Gastroesophageal sphincter (tissue), 4 donors: ENCODE measurements at regions not wholly inside any gene's neighbourhood (a gene's known extent, or its start where the extent isn't known, plus 50 kb on each side); places are given as distances from the start of the nearest gene placed in this dataset.

Experiments
- ATAC-seq: fragments of 150-250 bp; one replicate; pipeline ENCODE4 v1.9.1; 2016; ENCODE audit warnings: mild to moderate bottlenecking, moderate library complexity
- H3K27ac ChIP-seq, 4 donors: fragments of 200-600 bp; sonication (generic) in 3 of 4; 1 replicate in 3 of 4; 2 replicates in 1 of 4; pipeline ENCODE4 v1.5.1; 2016 to 2019
- H3K27me3 ChIP-seq: fragments of 200-600 bp; sonication (generic); one replicate; pipeline ENCODE4 v1.5.1; 2019
- H3K36me3 ChIP-seq, 2 donors: fragments of 200-600 bp; sonication (generic); one replicate each; pipeline ENCODE4 v1.5.1; 2019; ENCODE audit warnings: control low read depth in 1 of 2
- H3K4me1 ChIP-seq, 3 donors: fragments of 200-600 bp; sonication (generic); 1 replicate in 2 of 3; 2 replicates in 1 of 3; pipeline ENCODE4 v1.5.1; 2016 to 2019; ENCODE audit warnings: control low read depth in 2 of 3
- H3K4me3 ChIP-seq, 2 donors: fragments of 200-600 bp; sonication (generic); one replicate each; pipeline ENCODE4 v1.5.1; 2019; ENCODE audit warnings: mild to moderate bottlenecking in 1 of 2, moderate library complexity in 1 of 2
- H3K9me3 ChIP-seq, 3 donors: fragments of 200-600 bp; sonication (generic); one replicate each; pipeline ENCODE4 v1.5.1; 2017 to 2019; ENCODE audit warnings: control low read depth in 2 of 3
- EP300 ChIP-seq: sonication (generic); formaldehyde crosslinking; IDR thresholded peaks from one replicate; pipeline ENCODE4 v1.6.1; 2017; ENCODE audit warnings: antibody characterized with exemption, mild to moderate bottlenecking
- POLR2A ChIP-seq, 2 donors: fragments of 450-650 bp; IDR thresholded peaks; one replicate each; pipeline ENCODE4 v1.6.1; 2017; ENCODE audit warnings: antibody characterized with exemption in 2 of 2, mild to moderate bottlenecking in 2 of 2, moderate library complexity in 1 of 2
- POLR2AphosphoS5 ChIP-seq: sonication (generic); formaldehyde crosslinking; IDR thresholded peaks from one replicate; pipeline ENCODE4 v1.6.1; 2017; ENCODE audit warnings: antibody characterized with exemption
- WGBS, 2 donors: methylation state at CpG; one replicate each; pipeline ENCODE4 v1.1.5; 2018; ENCODE audit warnings: low coverage in 1 of 2; 5-methylcytosine and 5-hydroxymethylcytosine counted together
- TF ChIP-seq, protein P1 (sequence below), 4 experiments: fragments of 200-600 bp in 2 of 4; fragments of 450-650 bp in 2 of 4; sonication (generic) in 1 of 4; IDR thresholded peaks; one replicate each; pipeline ENCODE4 v1.5.1; 2017 to 2019; ENCODE audit warnings: antibody characterized with exemption in 4 of 4, mild to moderate bottlenecking in 2 of 4, moderate library complexity in 2 of 4

DNA sequence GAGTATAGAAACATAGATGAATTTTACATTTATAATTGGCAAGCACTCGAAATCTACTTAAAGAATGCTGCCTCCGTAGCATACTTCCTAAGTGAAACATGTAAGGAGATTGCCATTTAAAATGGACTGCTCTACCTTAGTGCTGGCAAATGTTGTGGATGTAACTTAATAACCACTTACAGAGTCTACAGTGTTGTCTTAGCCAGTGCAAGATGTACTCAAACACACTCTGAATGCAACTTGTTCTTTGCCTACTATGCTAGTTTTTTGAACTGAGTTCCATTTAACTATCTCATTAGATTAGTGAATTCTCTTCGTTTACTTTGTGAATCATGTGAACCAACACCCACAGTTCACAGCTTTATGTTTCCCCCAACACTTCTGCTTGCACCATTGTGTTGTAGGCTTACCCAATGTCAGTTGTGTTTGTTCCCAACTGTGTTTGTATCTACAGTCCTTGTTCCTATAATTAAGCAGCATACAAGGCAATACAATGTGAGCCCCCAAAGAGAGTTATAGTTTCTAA is 345.5 kb upstream of the LYPLAL1 start:
- H3K27ac ChIP-seq, result no peak overlapping the region
- no peaks in the 10 kb centered on the region for H3K36me3 ChIP-seq
- no peak for ATAC-seq
- H3K27me3 ChIP-seq, result no peaks in the 10 kb centered on the region
- H3K4me1 ChIP-seq, result peaks cover 0 to 11% (median 0%) of the 10 kb centered on the region in 3 donors
- no peak for TF ChIP-seq POLR2A (IDR thresholded peaks at IDR 0.05)
- TF ChIP-seq EP300, result no peak
- TF ChIP-seq POLR2AphosphoS5, result no peak
- TF ChIP-seq, protein P1, sequence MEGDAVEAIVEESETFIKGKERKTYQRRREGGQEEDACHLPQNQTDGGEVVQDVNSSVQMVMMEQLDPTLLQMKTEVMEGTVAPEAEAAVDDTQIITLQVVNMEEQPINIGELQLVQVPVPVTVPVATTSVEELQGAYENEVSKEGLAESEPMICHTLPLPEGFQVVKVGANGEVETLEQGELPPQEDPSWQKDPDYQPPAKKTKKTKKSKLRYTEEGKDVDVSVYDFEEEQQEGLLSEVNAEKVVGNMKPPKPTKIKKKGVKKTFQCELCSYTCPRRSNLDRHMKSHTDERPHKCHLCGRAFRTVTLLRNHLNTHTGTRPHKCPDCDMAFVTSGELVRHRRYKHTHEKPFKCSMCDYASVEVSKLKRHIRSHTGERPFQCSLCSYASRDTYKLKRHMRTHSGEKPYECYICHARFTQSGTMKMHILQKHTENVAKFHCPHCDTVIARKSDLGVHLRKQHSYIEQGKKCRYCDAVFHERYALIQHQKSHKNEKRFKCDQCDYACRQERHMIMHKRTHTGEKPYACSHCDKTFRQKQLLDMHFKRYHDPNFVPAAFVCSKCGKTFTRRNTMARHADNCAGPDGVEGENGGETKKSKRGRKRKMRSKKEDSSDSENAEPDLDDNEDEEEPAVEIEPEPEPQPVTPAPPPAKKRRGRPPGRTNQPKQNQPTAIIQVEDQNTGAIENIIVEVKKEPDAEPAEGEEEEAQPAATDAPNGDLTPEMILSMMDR (IDR thresholded peaks at IDR 0.05), result no peak
- 90 to 96% methylated on average over 2 to 3 of the region's 3 CpGs for WGBS, 2 donors
- H3K4me3 ChIP-seq, result no peak overlapping the region
- no peaks in the 10 kb centered on the region for H3K9me3 ChIP-seq

DNA sequence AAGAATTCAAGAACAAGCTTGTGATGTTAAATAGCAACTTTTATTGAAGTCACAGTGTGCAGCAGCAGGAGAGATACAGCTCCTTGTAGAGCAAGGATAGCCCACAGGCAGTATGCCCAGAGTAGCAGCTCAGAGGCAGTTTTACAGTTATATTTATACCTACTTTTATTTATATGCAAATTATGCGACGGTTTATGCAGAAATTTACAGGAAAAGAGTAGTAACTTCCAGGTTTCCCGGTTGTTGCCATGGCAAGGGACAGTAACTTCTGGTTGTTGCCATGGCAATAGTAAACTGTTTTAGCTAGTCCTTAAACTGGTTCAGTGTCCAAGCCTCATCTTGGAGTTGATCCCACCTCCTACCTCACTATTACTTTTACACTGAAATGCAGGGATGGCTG is 344.6 kb upstream of the LYPLAL1 start:
- 6 to 29% methylated on average over 3 of the region's 3 CpGs for WGBS, 2 donors

DNA sequence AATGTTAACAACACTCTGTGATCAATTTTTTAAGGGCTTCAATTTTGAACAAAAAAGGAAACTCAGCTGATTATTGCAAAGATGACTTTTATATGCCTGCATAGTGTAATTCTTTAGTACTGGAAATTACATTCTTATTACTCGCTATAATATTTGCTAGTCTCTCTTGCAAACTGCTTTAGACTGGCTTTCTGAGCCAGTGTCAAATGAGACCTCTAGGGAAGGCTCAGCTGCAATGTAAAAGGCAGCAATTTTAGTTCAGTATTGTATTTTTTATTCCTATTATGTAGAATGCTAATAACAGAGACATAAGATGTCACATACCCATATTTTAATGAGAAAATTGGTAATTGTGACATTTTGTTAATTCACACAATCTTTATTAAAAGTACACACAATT is 338.1 kb upstream of the LYPLAL1 start:
- TF ChIP-seq POLR2AphosphoS5 (no peak), POLR2A (IDR thresholded peaks at IDR 0.05) (no peak)
- Histone ChIP-seq H3K27ac (no peak overlapping the region), H3K27me3 (no peaks in the 10 kb centered on the region), H3K9me3 (no peaks in the 10 kb centered on the region), H3K4me3 (no peak overlapping the region), H3K36me3 (no peaks in the 10 kb centered on the region), H3K4me1 (peaks cover 0 to 10% (median 0%) of the 10 kb centered on the region in 3 donors)
- 95 to 100% methylated on average over 1 of the region's 1 CpG for WGBS, 2 donors
- no peak for ATAC-seq

More for the DNA sequence above, 344.6 kb upstream of the LYPLAL1 start:
- H3K27me3 ChIP-seq, result no peaks in the 10 kb centered on the region
- H3K36me3 ChIP-seq, result no peaks in the 10 kb centered on the region
- no peaks in the 10 kb centered on the region for H3K9me3 ChIP-seq
- H3K4me3 ChIP-seq, result no peak overlapping the region
- no peak for TF ChIP-seq POLR2AphosphoS5
- TF ChIP-seq, protein P1 (IDR thresholded peaks at IDR 0.05), result no peak
- no peak for TF ChIP-seq POLR2A (IDR thresholded peaks at IDR 0.05)
- no peak for TF ChIP-seq EP300
- peaks cover 0 to 15% (median 0%) of the 10 kb centered on the region in 3 donors for H3K4me1 ChIP-seq
- ATAC-seq, result no peak
- H3K27ac ChIP-seq, result no peak overlapping the region

DNA sequence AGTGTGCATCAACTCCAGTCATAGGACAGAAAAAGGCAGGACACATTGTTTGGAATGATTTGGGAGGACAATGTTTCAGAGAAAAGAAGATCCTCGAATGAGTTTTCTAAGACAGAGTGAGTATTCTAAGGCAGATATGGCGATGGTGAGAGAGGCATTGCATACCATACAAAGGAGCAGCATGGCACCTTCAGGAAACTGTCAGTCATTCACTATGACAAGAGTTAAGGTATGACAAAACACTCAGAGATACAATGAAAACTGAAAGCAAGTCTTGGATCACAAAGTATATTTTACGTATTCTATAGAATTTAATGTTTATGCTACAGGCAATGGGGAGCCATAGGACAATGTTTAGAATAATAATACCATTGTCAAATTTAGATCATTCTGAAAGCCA is 337.4 kb upstream of the LYPLAL1 start:
- TF ChIP-seq, protein P1 (IDR thresholded peaks at IDR 0.05), result no peak
- no peak for TF ChIP-seq EP300
- TF ChIP-seq POLR2AphosphoS5, result no peak
- no peak for TF ChIP-seq POLR2A (IDR thresholded peaks at IDR 0.05)
- Histone ChIP-seq H3K4me3 (no peak overlapping the region), H3K27ac (no peak overlapping the region), H3K27me3 (no peaks in the 10 kb centered on the region), H3K4me1 (peaks cover 0 to 10% (median 0%) of the 10 kb centered on the region in 3 donors), H3K9me3 (no peaks in the 10 kb centered on the region), H3K36me3 (no peaks in the 10 kb centered on the region)
- WGBS, 2 donors, result 87 to 100% methylated on average over 3 of the region's 3 CpGs
- no peak for ATAC-seq

DNA sequence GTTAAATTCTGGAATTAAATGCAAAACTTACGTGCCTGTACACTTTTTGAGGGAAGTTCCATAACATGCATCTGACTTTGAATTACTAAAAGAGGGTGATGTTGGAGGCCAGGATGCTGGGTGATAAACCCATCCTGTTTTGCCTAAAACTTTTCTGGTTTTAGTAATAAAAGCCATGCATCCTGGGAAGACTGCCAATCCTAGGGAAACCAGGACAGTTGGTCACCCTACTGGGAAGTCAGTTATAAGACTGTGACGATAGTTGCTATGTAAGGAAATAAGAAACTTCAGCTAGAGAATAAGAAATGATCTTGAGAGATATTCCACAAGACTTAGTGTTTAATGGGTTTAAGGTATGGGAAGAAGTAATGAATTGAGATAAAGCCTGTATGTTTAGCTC is 336.6 kb upstream of the LYPLAL1 start:
- Histone ChIP-seq H3K36me3 (no peaks in the 10 kb centered on the region), H3K27ac (no peak overlapping the region), H3K4me3 (no peak overlapping the region), H3K4me1 (peaks cover 0 to 10% (median 0%) of the 10 kb centered on the region in 3 donors), H3K9me3 (no peaks in the 10 kb centered on the region), H3K27me3 (no peaks in the 10 kb centered on the region)
- TF ChIP-seq, protein P1 (IDR thresholded peaks at IDR 0.05), result no peak
- TF ChIP-seq POLR2A (IDR thresholded peaks at IDR 0.05), result no peak
- no peak for TF ChIP-seq POLR2AphosphoS5
- no peak for TF ChIP-seq EP300
- 86 to 95% methylated on average over 2 of the region's 2 CpGs for WGBS, 2 donors
- no peak for ATAC-seq
